Gastroesophageal sphincter (tissue), 4 donors: ENCODE measurements at regions not wholly inside any gene's neighbourhood (a gene's known extent, or its start where the extent isn't known, plus 50 kb on each side); places are given as distances from the start of the nearest gene placed in this dataset.

ENCODE experiments used
- ATAC-seq: fragments of 150-250 bp; one replicate; pipeline ENCODE4 v1.9.1; 2016; ENCODE audit warnings: mild to moderate bottlenecking, moderate library complexity
- H3K27ac ChIP-seq, 4 donors: fragments of 200-600 bp; sonication (generic) in 3 of 4; 1 replicate in 3 of 4; 2 replicates in 1 of 4; pipeline ENCODE4 v1.5.1; 2016 to 2019
- H3K27me3 ChIP-seq: fragments of 200-600 bp; sonication (generic); one replicate; pipeline ENCODE4 v1.5.1; 2019
- H3K36me3 ChIP-seq, 2 donors: fragments of 200-600 bp; sonication (generic); one replicate each; pipeline ENCODE4 v1.5.1; 2019; ENCODE audit warnings: control low read depth in 1 of 2
- H3K4me1 ChIP-seq, 3 donors: fragments of 200-600 bp; sonication (generic); 1 replicate in 2 of 3; 2 replicates in 1 of 3; pipeline ENCODE4 v1.5.1; 2016 to 2019; ENCODE audit warnings: control low read depth in 2 of 3
- H3K4me3 ChIP-seq, 2 donors: fragments of 200-600 bp; sonication (generic); one replicate each; pipeline ENCODE4 v1.5.1; 2019; ENCODE audit warnings: mild to moderate bottlenecking in 1 of 2, moderate library complexity in 1 of 2
- H3K9me3 ChIP-seq, 3 donors: fragments of 200-600 bp; sonication (generic); one replicate each; pipeline ENCODE4 v1.5.1; 2017 to 2019; ENCODE audit warnings: control low read depth in 2 of 3
- EP300 ChIP-seq: sonication (generic); formaldehyde crosslinking; IDR thresholded peaks from one replicate; pipeline ENCODE4 v1.6.1; 2017; ENCODE audit warnings: antibody characterized with exemption, mild to moderate bottlenecking
- POLR2A ChIP-seq, 2 donors: fragments of 450-650 bp; IDR thresholded peaks; one replicate each; pipeline ENCODE4 v1.6.1; 2017; ENCODE audit warnings: antibody characterized with exemption in 2 of 2, mild to moderate bottlenecking in 2 of 2, moderate library complexity in 1 of 2
- POLR2AphosphoS5 ChIP-seq: sonication (generic); formaldehyde crosslinking; IDR thresholded peaks from one replicate; pipeline ENCODE4 v1.6.1; 2017; ENCODE audit warnings: antibody characterized with exemption
- WGBS, 2 donors: methylation state at CpG; one replicate each; pipeline ENCODE4 v1.1.5; 2018; ENCODE audit warnings: low coverage in 1 of 2; 5-methylcytosine and 5-hydroxymethylcytosine counted together
- TF ChIP-seq, protein P1 (sequence below), 4 experiments: fragments of 200-600 bp in 2 of 4; fragments of 450-650 bp in 2 of 4; sonication (generic) in 1 of 4; IDR thresholded peaks; one replicate each; pipeline ENCODE4 v1.5.1; 2017 to 2019; ENCODE audit warnings: antibody characterized with exemption in 4 of 4, mild to moderate bottlenecking in 2 of 4, moderate library complexity in 2 of 4

DNA sequence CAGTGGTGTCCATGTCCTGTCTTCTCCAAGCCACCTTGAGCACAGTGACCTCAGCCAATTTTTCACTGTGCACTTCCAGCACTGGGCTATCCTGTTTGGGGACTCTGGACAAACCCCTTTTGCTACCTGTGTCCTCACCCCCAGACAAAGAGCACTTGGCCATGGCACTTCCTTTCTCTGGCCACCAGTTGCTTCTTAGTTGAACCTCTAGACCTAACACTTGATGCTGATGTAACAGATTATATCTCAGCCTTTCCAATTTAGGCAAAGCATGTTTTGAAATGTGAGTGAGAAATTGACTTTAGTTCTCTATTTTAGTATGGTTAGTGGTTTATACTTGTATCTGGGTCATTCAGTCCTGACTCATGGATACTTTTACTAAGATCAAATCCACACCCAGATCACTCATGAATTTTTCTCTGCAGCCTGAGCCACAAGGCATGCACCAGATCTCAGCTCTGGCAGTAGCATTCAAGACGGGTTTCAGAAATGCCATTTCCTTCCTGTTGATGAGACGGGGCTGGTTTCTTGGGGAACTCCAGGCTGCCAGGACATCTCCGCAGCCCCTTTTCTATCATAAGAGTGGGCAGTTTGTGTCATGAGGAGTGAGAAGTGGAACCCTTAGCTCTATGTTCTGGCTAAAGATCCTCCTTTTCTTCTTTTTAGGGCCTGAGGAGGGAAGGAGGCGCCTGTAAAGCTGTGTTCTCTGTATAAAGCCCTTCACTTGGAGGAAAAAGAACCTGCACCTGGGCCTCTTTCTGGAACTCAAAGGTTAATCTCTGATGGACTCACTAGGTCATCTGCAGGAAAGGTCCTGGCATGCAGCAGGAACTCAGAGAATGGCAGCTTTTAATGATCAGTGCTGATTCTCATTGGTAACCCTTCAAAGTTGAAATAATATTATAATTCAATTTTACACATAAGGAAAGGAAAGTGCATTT is 185.6 kb upstream of the TENM4 start:
- no peak overlapping the region for H3K4me3 ChIP-seq
- no peaks in the 10 kb centered on the region for H3K36me3 ChIP-seq
- peaks cover 0 to 6% (median 0%) of the 10 kb centered on the region in 3 donors for H3K9me3 ChIP-seq
- H3K27me3 ChIP-seq = no peaks in the 10 kb centered on the region
- no peak for ATAC-seq
- no peak overlapping the region for H3K27ac ChIP-seq
- WGBS, 2 donors = 46 to 70% methylated on average over 3 to 4 of the region's 4 CpGs
- no peak for TF ChIP-seq EP300
- no peak for TF ChIP-seq POLR2AphosphoS5
- TF ChIP-seq POLR2A (IDR thresholded peaks at IDR 0.05) = no peak
- TF ChIP-seq, protein P1, sequence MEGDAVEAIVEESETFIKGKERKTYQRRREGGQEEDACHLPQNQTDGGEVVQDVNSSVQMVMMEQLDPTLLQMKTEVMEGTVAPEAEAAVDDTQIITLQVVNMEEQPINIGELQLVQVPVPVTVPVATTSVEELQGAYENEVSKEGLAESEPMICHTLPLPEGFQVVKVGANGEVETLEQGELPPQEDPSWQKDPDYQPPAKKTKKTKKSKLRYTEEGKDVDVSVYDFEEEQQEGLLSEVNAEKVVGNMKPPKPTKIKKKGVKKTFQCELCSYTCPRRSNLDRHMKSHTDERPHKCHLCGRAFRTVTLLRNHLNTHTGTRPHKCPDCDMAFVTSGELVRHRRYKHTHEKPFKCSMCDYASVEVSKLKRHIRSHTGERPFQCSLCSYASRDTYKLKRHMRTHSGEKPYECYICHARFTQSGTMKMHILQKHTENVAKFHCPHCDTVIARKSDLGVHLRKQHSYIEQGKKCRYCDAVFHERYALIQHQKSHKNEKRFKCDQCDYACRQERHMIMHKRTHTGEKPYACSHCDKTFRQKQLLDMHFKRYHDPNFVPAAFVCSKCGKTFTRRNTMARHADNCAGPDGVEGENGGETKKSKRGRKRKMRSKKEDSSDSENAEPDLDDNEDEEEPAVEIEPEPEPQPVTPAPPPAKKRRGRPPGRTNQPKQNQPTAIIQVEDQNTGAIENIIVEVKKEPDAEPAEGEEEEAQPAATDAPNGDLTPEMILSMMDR (IDR thresholded peaks at IDR 0.05) = no peak
- H3K4me1 ChIP-seq = no peaks in the 10 kb centered on the region

- Histone ChIP-seq H3K4me1 (no peaks in the 10 kb centered on the region), H3K27me3 (no peaks in the 10 kb centered on the region), H3K36me3 (no peaks in the 10 kb centered on the region), H3K27ac (no peak overlapping the region), H3K4me3 (no peak overlapping the region), H3K9me3 (peaks cover 0 to 3% (median 0%) of the 10 kb centered on the region in 3 donors)
- ATAC-seq = no peak
- 85 to 90% methylated on average over 2 of the region's 2 CpGs for WGBS, 2 donors
- no peak for TF ChIP-seq POLR2AphosphoS5
Observed at GRCh38 chr11:79623375-79623774, 182.5 kb upstream of the TENM4 start.

DNA sequence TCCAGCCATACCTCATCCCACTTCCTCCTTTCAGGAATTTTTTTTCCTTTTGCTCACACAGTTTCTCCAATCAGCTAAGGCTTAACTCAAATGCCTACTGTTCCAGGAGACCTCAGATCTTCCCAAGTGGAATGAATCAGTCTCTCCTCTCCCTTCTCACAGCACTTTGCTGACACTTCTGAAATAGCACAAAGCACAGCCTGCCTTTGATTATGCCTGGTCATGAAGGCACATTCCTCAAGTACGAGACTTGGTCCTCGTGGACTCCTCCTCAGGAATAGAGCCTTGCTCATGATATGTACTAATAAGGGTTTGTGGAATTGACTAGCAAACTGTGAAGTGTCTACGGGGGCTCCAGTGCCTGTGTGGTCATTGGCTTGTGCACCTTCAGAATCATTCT is 176.7 kb upstream of the TENM4 start:
- ATAC-seq = no peak
- H3K4me3 ChIP-seq = no peak overlapping the region
- H3K4me1 ChIP-seq = no peaks in the 10 kb centered on the region
- H3K36me3 ChIP-seq = no peaks in the 10 kb centered on the region
- H3K27ac ChIP-seq = no peak overlapping the region
- peaks cover 6% of the 10 kb centered on the region for H3K27me3 ChIP-seq
- 31 to 33% methylated on average over 3 of the region's 3 CpGs for WGBS, 2 donors
- TF ChIP-seq EP300 (no peak), POLR2AphosphoS5 (no peak), POLR2A (IDR thresholded peaks at IDR 0.05) (no peak)
- TF ChIP-seq, protein P1 (IDR thresholded peaks at IDR 0.05) = no peak
- H3K9me3 ChIP-seq = no peaks in the 10 kb centered on the region

DNA sequence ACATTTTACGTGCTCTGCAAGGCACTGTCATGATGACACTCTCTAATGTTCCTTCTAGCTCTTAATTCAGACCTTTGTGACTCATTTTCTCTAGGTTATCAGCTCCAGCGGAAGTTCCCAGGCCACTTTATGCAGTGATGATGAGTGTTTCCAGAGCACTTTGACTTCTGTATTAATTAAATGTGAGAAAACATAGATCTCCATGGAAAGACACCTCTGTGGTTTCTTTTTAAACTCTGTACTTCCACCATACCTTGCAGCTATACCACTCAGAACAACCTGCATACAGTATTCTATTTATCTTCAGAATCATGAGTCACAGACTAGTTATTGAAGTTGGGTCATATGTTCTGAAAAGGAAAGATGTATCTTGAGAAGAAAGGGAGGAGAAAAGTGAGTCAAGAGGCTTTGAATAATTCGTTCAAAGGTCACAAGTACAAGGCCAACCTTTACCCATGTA is 175.6 kb upstream of the TENM4 start:
- Histone ChIP-seq H3K27me3 (peaks cover 6% of the 10 kb centered on the region), H3K36me3 (no peaks in the 10 kb centered on the region), H3K27ac (no peak overlapping the region), H3K9me3 (no peaks in the 10 kb centered on the region), H3K4me1 (no peaks in the 10 kb centered on the region), H3K4me3 (no peak overlapping the region)
- no peak for ATAC-seq
- WGBS, 2 donors = 44 to 68% methylated on average over 3 of the region's 3 CpGs
- TF ChIP-seq POLR2AphosphoS5 (no peak), EP300 (no peak), POLR2A (IDR thresholded peaks at IDR 0.05) (no peak)
- TF ChIP-seq, protein P1 (IDR thresholded peaks at IDR 0.05) = no peak

- 67 to 76% methylated on average over 1 to 5 of the region's 5 CpGs for WGBS, 2 donors
- Histone ChIP-seq H3K36me3 (no peaks in the 10 kb centered on the region), H3K4me1 (no peaks in the 10 kb centered on the region), H3K9me3 (no peaks in the 10 kb centered on the region), H3K27me3 (peaks cover 6% of the 10 kb centered on the region), H3K27ac (no peak overlapping the region), H3K4me3 (no peak overlapping the region)
- no peak for ATAC-seq
- TF ChIP-seq POLR2AphosphoS5 (no peak), EP300 (no peak), POLR2A (IDR thresholded peaks at IDR 0.05) (no peak)
- TF ChIP-seq, protein P1 (IDR thresholded peaks at IDR 0.05) = no peak
Observed at GRCh38 chr11:79615425-79615824, 174.6 kb upstream of the TENM4 start.
